KBM-7 (cell line): ENCODE measurements at regions not wholly inside any gene's neighbourhood (a gene's known extent, or its start where the extent isn't known, plus 50 kb on each side); places are given as distances from the start of the nearest gene placed in this dataset.

Experiments
- DNase-seq: peaks from one replicate; pipeline ENCODE4 v3.0.0-alpha.2; 2015
- in situ Hi-C: fragments of 300-500 bp; cut with MboI; formaldehyde crosslinking; loops from 2 replicates; pipeline ENCODE4 v1.14.3; 2020; ENCODE audit warnings: low sequenced_read_pairs, low pct_unique_long_range_greater_than_20kb, mixed read lengths

DNA sequence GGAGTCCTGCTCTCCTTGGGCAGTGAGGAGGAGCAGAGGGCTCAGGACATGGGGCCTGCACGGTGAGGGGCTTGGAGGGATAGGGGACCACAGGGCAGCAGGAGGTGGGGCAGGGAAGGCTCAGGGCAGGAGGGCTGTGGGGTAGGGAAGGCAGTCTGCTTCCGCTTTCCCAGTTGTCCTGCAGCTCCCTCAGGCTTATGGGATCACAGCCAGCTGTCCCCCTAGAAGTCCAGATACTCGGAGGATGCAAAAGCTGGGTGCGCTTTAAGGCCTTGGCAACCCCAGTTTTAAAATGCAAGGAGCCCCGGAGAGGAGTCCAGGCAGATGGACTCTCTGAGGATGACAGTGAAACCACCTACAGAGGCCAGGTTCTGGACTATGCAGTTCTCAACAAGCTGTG, 299.1 kb upstream of the FOXF1 start:
- DNase-seq: no peak
- in situ Hi-C loops: no loop called here

DNA sequence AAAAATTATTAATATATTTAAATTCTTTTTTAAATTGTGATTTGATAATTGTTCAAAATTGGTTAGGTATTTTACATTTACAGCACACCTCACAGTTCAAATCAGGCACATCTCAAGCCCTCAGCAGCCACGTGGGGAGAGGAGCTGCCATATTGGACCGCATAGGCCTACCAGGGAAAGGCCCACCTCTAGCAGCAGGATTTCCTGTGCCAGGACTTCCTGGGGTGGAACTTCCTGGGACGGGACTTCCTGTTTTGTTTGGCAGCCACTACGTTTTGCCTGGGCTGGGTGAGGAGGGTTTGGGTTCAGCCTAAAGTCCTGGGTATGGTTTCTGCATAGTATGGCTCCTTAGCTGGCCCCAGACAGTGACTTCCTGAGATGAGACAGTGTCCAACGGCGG, 298.5 kb upstream of the FOXF1 start:
- no peak for DNase-seq
- in situ Hi-C loops: no loop called here

DNA sequence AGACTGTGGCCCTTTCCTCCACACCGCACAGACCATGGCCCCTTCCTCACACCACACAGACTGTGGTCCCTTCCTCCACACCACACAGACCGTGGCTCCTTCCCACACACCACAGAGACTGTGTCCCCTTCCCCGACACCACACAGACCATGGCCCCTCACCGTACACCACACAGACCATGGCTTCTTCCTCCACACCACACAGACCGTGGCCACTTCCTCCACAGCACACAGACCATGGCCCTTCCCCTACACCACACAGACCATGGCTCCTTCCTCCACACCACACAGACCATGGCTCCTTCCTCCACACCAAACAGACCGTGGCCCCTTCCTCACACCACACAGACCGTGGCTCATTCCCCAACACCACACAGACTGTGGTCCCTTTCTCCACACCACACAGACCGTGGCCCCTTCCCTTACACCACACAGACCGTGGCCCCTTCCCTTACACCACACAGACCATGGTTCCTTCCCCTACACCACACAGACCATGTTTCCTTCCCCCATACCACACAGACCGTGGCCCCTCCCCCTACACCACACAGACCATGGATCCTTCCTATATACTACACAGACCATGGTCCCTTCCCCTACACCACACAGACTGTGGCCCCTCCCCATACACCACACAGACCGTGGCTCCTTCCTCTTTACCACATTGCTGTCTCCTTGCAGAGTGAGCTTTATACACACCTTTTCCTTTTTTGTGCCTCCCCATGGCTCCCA, 297.5 kb upstream of the FOXF1 start:
- DNase-seq: peak; percentile 42
- in situ Hi-C loops: no loop called here

DNA sequence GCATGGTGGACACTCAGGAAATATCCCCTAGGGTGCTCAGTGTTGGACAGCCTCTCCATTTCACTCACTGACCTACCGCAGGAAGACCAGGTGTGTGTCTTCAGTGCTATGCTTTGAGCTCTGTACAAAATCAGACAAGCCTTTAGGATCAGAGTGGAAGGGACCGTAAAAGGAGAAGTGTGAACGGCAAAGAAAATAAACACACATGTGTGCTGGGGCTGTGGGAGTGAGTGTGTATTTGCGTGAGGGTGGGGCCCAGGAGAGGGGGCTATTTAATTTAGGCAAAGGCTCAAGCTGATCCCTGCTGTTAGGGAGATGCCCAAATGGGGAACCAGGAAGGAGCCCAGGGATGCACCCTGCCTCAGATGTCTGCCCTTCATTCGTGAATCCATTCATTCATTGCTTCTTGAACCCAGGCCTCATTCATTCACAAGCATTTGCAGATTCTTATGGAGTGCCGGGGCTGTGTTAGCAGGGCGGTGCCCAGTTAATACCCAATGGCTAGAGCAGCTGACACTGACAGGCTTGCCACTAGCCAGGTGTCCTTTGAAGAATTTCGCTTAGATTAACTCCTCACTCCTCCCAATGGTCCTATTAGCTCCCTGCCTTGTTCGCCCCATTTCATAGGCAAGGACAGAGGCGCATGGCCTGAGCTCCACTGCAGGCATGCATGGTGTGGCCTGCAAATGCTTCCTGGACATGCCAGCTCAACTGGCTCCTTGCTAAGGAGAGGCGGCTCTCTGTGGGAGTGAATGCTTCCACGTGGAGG, 296.7 kb upstream of the FOXF1 start:
- in situ Hi-C loops: no loop called here
- no peak for DNase-seq

DNA sequence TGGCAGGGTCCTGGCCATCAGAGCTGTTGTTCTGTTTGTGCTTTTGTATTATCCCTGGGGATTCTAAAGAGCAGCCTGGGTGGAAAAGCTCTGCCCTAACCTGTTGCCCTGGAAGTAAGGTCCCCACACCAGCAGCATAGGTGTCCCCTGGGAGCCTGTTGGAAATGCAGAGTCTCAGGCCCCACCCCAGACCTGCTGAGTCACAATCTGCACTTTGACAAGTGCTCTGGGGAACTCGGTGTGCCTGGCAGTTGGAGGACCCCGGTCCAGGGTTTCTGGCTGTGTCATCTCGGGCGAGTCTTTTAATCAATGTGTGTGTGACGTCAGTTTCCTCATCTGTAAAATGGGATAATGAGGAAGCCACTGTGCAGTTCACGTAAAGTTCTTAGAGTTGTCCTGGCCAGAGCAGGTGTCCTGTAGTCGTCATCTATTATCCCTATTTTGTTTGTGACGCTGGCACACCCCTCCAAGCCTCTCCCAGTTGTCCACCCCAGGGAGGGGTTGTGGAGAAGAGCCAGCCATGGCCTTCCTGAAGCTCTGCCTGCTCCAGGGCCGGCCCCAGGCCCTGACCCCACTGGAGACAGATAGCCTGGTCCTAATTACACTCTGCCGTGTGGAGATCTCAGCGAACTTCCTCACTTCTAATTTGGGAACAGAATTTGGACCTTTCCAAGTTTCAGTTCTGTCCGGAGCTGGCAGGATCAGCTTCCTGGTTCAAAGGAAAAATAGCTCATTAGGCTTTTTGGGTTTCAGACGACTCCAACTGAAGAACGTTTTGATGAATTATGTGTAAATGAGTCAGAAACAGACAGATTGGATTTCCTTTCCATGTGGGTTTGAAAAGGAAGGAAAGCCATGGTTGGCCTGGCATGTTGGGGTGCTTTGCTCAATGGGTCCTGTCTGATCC, 295.7 kb upstream of the FOXF1 start:
- in situ Hi-C loops: no loop called here

DNA sequence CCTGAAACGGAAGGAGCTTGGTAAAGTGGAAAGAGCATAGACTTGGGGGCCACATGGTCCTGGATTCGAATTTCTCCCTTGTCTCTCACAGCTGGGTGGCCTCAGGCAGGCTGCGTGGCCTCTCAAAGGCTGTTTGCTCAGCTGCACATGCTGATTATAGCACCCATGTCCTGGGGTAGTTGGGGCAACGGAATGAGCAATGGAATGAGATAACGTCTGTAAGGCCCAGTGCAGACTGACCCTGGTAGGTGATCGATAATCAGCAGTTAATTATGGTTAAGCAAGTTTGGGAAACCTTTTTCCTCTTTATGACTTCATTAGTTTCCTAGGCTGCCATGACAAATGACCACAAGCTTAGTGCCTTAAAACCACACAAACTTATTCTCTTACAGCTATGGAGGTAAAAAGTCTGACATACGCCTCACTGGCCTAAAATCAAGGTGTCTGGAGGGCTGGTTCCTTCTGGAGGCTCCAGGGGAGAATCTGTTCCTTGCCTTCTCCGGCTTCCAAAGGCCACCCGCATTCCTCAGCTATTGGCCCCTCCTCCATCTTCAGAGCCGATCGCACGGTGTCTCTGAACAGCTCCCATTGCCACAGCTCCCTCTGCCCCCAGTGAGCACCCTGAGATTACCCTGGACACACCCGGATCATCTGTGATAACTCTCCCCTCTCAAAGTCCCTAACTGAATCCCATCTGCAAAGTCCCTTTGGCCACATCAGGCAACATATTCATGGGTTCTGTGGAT, 294.9 kb upstream of the FOXF1 start:
- DNase-seq: no peak
- in situ Hi-C loops: no loop called here

More for the DNA sequence above, 295.7 kb upstream of the FOXF1 start:
- DNase-seq: no peak

DNA sequence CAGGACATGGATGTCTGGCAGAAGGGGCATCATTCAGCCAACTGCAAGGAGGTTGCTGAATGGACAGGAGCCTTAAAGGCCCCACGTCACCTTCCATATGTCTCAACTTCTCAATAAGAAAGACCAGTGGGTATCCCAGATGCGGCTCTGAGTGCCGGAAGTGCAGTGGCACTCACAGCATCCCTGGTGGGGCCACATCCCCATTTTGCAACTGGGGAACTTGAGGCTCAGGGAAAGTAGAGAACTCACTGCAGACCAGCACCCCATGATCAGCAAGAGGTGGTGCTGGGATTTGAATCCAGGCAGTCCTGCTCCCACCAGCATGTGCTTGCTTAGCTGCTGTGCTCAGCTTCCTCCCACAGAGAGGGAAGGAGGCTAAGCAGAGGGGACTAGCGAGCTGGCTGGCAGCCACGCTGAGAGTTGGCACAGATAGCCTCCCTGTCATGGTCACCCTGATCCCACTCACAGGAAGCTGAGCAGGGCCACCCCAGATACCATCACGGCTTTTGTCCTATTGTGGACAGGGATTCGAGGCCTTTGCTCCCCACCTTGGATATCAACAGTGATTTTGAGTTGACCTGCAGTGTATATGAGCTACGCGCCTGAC, 294.2 kb upstream of the FOXF1 start:
- in situ Hi-C loops: no loop called here
- DNase-seq: no peak

DNA sequence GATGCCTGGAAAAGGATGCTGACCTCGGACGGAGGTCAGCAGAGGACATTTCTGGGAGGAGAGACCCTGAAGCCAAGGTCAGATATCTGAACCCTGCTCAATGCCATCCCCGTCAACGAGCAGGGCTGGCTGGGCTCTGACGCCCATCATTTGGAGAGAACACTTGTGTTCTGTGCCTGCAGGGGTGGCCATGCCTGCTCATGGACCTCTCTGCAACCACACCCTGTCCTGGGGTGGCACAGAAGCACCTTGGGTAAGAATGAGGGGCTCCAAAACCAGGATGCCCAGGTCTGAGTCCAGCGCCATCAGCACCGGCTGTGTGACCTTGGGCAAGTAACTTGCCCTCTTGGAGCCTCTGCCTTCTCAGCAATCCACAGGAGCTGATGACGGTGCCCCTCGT, 293.7 kb upstream of the FOXF1 start:
- DNase-seq: no peak
- in situ Hi-C loops: no loop called here

DNA sequence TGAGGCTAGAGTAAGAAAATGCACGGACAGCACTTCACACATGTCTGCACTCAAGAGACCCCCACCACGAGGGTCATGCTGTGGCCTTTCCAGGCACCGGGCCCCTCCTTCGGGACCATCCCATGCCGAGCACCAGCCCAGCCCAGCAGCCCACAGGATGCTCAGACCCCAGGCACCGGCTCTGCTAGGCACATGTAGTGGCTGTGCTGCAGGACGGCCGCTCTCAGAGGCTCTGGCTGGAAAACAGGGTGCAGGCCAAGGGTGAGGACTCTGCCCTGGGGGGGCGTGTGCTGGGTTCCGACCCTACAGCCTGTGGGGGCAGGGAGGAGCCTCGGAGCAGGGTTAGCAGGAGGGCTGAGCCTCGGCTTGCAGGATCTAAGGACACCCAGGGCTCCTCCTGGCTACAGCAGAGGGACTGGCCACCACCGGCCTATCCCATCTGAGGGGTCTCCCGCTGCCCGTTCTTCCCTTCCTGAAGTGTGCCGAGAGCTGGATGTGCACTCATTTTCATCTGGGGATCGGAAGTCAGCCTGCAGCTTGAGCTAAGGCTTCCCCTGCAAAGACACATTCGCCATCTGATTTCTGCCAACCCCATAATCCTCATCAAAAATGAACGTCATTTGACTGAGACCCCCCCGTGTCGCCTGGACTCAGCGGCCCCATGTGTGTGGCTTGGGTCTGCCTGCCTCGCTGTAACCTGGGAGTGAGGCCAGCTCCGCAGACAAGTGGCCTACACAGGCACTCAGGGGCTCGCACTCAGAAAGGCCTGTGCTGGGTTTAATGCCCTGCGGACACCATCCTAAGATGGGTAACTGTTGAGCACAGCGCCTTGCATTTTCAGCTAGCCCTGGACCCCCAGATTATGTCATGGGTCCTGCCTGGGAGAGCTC, 293.1 kb upstream of the FOXF1 start:
- no peak for DNase-seq
- in situ Hi-C loops: no loop called here

DNA sequence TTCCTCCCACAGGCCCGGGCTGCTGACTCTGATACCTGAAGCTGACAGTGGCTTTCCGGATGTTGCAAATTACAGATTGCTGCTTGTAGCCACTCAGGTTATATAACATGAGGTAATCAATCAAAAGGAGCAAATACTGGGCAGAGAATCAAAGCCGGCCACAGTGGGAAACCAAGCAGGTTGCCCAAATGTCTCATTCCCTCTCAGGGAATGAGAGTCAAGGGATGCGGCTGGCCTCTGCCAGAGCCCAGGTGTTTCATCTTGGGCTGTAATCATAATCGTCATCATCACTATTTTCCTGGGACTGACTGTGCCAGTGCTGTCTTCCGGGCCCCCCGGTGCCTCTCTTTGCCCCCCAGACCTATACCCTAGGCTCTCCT, 292.4 kb upstream of the FOXF1 start:
- no peak for DNase-seq
- in situ Hi-C loops: no loop called here

DNA sequence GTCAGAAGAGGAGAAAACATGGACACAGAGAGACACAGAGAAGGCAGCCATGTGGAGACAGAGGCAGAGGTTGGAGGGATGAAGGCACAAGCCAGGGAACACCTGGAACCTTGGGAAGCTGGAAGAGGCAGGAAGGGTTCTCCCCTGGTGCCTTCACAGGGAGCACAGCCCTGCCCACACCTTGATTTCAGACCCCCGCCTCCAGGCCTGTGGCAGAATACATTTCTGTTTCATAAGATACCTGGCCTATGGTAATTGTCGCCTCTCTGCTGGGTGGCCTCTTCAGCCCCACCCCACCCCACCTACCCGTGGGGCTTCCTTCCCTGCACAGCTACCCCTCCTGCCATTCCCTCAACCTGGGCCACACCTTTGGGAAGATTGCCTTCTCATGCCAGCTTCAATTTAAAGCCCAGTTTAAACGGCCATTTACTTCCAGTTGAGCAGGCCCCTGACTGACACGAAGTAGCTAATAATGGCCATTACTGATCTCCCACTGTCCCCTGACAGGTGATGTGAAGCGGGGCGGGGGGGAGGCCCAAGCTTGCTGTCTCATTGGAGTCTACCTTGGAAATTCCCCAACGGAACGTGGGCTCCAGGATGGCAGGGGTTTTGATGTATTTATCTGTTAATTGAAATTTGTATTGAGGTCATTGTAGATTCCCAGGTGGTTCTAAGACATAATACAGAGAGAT, 291.7 kb upstream of the FOXF1 start:
- no peak for DNase-seq
- in situ Hi-C loops: no loop called here

DNA sequence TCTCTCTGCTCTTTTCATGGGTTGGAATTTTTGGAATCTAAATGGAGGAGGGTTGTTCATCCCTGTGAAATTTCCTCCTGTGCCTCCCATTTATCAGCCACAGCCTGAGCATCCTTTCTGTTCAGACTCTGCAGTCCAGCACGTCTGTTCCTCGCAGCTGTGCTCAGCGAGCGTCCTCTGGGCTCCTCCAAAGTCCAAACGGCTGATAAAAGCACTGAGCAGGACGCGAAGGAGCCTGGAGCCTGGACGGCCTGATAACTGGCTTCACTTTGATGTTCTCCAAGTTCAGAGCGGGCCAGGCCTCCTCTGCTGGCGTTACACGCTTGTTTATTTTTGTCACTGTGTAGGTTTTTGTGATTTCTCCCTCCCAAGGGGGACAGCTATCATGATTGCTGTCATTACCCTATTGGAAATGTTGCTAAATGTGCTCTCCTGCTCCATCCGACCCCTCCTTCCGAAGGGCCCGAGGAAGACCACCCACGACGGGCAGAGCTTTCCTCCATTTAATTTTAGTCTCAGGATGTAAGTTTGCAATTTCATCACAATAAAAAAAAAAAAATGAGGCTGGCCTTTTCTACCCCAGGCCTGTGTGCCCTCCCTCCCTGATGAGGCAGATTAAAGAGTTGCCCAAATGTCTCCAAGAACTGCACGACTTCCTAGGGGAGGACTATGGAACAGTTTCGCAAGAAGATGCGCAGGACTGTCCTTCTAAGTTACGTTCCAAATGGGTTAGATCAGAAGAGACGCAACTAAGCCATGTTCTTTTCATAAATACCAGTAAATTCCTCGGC, 290.5 kb upstream of the FOXF1 start:
- in situ Hi-C loops: no loop called here
- no peak for DNase-seq

DNA sequence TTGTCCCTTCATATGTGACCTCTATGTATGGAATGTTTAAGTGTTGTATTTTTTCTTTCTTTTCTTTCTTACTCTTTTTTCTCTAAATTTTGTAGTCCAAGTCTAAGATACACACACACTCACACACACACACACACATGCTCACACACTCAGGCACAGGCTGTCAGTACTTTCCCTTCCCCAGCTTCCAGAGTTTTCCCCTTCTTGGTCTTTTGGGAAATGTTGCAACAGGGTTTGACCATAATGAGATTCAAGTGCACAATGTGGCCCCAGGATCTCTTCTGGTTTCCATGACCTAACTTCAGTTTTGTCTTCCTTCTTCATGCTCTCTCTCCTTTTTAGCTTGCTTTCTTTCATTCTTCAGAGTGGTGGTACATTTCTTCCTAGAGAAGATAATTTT, 289.8 kb upstream of the FOXF1 start:
- no peak for DNase-seq
- in situ Hi-C loops: no loop called here

DNA sequence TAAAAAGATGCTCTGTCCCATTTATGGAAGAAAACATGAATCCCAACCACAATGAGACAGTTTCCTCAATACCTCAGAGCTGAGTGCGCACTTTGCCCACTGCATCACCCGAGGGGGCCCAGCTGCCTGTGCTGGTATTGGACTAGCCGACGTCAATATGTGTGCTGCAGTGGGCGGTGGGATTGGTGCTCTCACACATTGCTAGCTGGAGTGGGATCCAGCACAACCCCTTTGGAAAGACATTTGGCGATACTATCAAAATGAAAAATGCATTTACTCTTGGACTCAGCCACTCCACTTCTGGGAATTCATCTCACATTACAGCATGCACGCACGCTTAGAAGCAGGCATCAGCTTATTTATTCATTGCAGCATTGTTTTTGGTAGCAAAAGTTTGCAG, 289.2 kb upstream of the FOXF1 start:
- no peak for DNase-seq
- in situ Hi-C loops: no loop called here

DNA sequence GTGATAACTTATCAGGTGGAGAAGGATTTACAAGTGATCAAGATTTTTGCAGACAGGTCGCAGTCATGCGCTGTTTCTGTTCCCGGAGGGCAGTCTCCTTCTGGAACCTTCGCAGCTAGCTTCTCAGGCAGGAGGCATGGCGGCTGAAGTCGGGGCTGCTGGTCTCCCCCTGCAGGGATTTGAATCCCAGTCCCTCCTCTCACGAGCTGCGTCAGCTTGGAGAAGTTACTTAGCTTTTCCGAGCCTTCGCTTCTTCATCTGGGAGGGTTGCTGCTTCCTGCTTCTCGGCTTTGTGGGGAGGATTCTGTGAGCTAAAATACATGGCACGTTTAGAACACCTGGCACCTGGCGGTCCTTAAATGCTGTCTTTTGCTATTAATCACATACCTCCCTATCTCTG, 287.8 kb upstream of the FOXF1 start:
- in situ Hi-C loops: no loop called here
- DNase-seq: no peak

DNA sequence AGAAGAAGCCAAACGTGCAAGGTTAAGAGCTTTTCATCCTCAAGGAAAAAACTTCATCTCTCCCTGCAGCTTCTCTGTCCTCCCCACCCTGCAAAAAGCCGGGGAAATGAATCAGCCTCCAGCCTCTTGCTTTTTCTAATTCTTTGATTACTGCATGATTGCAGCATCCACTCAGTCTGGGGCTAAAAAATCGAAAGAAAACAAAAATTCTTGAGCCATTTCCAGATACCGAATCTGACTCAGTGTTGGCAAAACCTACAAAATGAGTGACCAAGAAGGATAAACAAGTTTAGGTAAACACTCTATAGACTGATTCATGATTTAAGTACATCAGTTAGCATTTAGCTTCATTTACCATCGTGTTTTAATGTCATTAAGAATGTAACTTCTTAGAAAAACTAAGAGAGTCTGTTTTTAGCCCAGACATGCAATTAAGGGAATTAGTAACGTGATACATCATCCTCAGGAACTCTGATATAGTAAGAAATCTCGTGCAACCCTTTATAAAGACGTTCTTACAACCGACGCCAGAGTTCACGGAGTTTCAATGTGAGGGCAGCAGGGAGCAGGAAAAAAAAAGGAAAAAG, 287.3 kb upstream of the FOXF1 start:
- DNase-seq: no peak

More for the DNA sequence above, 287.3 kb upstream of the FOXF1 start:
- in situ Hi-C loops: no loop called here
